Tibial artery (tissue), 4 donors: ENCODE measurements at regions not wholly inside any gene's neighbourhood (a gene's known extent, or its start where the extent isn't known, plus 50 kb on each side); places are given as distances from the start of the nearest gene placed in this dataset.

Experiments used
- DNase-seq, 2 donors: peaks; one replicate each; pipeline ENCODE4 v3.0.0-alpha.2; 2019
- H3K27ac ChIP-seq, 2 donors: fragments of 200-600 bp; sonication (generic) in 1 of 2; 1 replicate in 1 of 2; 2 replicates in 1 of 2; pipeline ENCODE4 v1.5.1; 2018 to 2019; ENCODE audit warnings: mild to moderate bottlenecking in 1 of 2
- H3K27me3 ChIP-seq, 2 donors: fragments of 200-600 bp; sonication (generic) in 1 of 2; one replicate each; pipeline versions ENCODE4 v1.5.1 to v1.6.0; 2016 to 2019
- H3K36me3 ChIP-seq, 3 donors: fragments of 200-600 bp; sonication (generic) in 2 of 3; one replicate each; pipeline ENCODE4 v1.5.1; 2016 to 2019; ENCODE audit warnings: mild to moderate bottlenecking in 2 of 3
- H3K4me1 ChIP-seq, 4 donors: fragments of 200-600 bp; sonication (generic) in 2 of 4; 1 replicate in 3 of 4; 2 replicates in 1 of 4; pipeline ENCODE4 v1.5.1; 2016 to 2019
- H3K4me3 ChIP-seq, 2 donors: fragments of 200-600 bp; sonication (generic) in 1 of 2; 1 replicate in 1 of 2; 2 replicates in 1 of 2; pipeline ENCODE4 v1.5.1; 2018 to 2019; ENCODE audit warnings: mild to moderate bottlenecking in 2 of 2
- H3K9me3 ChIP-seq, 3 donors: fragments of 200-600 bp; sonication (generic) in 1 of 3; one replicate each; pipeline ENCODE4 v1.5.1; 2016 to 2019
- intact Hi-C: fragments of 100-400 bp; cut with DNase I; formaldehyde crosslinking; loops from one replicate; pipeline ENCODE4 v1.15.0; 2023; ENCODE audit warnings: low total_unique reads
- TF ChIP-seq, protein P1 (sequence below), 2 experiments: fragments of 200-600 bp in 1 of 2; fragments of 450-650 bp in 1 of 2; IDR thresholded peaks; one replicate each; pipeline ENCODE4 v1.5.1; 2017 to 2019; ENCODE audit warnings: antibody characterized with exemption in 2 of 2, mild to moderate bottlenecking in 1 of 2, moderate library complexity in 1 of 2

DNA sequence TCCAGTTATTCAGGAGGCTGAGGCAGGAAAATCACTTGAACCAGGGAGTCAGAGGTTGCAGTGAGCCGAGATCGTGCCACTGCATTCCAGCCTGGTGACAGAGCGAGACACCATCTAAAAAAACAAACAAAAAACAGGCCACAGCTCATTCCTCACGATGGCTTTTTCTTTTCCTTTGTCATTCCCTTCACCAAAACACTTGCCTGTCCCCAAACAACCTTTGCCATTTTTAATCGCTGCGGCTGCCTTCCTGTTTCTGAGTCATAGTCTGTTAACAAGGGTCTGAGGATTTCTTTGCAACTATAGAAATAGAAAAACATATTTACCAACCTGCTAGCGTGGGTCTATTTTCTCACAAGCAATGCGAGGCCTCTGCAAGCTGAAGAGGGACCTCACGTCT is 123.0 kb upstream of the FSTL4 start:
- Histone ChIP-seq H3K9me3 (no peaks in the 10 kb centered on the region), H3K36me3 (no peaks in the 10 kb centered on the region), H3K27ac (peak overlapping the region in 1 of 2 donors; percentile 48), H3K4me1 (peaks cover 0 to 14% (median 3%) of the 10 kb centered on the region in 4 donors), H3K4me3 (no peak overlapping the region), H3K27me3 (no peaks in the 10 kb centered on the region)
- intact Hi-C loops = no loop called here
- TF ChIP-seq, protein P1, sequence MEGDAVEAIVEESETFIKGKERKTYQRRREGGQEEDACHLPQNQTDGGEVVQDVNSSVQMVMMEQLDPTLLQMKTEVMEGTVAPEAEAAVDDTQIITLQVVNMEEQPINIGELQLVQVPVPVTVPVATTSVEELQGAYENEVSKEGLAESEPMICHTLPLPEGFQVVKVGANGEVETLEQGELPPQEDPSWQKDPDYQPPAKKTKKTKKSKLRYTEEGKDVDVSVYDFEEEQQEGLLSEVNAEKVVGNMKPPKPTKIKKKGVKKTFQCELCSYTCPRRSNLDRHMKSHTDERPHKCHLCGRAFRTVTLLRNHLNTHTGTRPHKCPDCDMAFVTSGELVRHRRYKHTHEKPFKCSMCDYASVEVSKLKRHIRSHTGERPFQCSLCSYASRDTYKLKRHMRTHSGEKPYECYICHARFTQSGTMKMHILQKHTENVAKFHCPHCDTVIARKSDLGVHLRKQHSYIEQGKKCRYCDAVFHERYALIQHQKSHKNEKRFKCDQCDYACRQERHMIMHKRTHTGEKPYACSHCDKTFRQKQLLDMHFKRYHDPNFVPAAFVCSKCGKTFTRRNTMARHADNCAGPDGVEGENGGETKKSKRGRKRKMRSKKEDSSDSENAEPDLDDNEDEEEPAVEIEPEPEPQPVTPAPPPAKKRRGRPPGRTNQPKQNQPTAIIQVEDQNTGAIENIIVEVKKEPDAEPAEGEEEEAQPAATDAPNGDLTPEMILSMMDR (IDR thresholded peaks at IDR 0.05) = no peak
- DNase-seq = no peak

DNA sequence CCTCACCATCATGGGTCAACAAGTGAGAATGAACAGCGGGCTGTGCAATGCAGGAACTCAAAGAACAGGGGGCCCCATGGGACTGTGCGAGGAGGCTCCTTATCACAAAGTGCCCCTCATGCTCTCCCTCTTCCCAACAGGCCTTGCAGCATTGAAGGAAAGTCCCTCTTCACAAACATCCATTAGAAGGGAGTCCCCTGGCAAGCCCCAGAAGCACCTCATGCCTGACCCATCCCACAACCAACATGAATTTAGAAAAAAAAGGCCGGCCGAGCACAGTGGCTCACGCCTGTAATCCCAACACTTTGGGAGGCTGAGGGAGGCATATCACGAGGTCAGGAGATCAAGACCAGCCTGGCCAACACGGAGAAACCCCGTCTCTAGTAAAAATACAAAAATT is 122.6 kb upstream of the FSTL4 start:
- intact Hi-C loops = no loop called here
- TF ChIP-seq, protein P1 (IDR thresholded peaks at IDR 0.05) = no peak
- Histone ChIP-seq H3K27me3 (no peaks in the 10 kb centered on the region), H3K9me3 (no peaks in the 10 kb centered on the region), H3K27ac (peak overlapping the region in 1 of 2 donors; percentile 48), H3K4me3 (no peak overlapping the region), H3K4me1 (peaks cover 0 to 14% (median 3%) of the 10 kb centered on the region in 4 donors), H3K36me3 (no peaks in the 10 kb centered on the region)
- DNase-seq = no peak

DNA sequence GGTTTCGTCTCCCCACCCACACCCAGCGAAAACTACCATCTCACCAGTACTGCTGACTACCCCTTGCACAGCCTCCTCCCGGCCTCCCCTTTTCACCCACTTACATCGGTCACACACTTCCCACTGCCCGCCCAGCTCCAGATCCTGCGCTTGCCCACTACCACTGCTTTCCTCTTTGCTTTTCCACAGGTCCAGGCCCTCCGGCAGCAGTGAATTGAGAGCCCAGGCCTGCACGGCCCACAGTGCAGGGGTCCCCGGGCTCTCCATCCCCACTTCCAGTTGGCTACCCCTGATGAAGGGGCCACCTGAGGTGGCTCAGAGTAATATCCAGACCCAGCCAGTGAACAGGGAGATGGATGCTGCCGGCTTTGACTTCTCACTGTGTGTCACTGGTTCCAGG is 120.2 kb upstream of the FSTL4 start:
- Histone ChIP-seq H3K4me1 (peaks cover 0 to 14% (median 3%) of the 10 kb centered on the region in 4 donors), H3K9me3 (no peaks in the 10 kb centered on the region), H3K4me3 (no peak overlapping the region), H3K36me3 (no peaks in the 10 kb centered on the region), H3K27me3 (no peaks in the 10 kb centered on the region), H3K27ac (no peak overlapping the region)
- no peak for DNase-seq
- TF ChIP-seq, protein P1 (IDR thresholded peaks at IDR 0.05) = no peak
- intact Hi-C loops = no loop called here

DNA sequence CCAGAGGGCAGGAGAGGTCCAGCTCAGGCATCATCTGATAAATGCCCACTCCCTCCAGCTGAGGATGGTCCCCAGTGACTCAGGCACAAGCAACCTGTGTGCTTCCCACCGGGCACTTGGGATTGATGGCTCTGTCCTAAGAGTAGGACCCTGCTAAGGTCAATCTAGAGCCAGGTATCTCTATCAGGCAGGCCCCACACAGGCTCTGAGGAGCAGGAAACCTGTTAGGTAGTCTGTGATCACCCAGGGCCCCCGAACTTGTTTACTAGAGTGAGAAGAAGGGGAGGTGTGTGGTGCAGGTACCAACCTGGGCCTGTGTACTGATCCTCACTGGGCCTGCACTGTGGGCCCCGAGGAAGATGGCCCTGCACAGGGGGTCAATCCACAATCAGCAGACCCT is 119.6 kb upstream of the FSTL4 start:
- intact Hi-C loops = no loop called here
- H3K4me1 ChIP-seq = peaks cover 0 to 14% (median 3%) of the 10 kb centered on the region in 4 donors
- no peak for DNase-seq
- H3K27me3 ChIP-seq = no peaks in the 10 kb centered on the region
- H3K4me3 ChIP-seq = no peak overlapping the region
- no peaks in the 10 kb centered on the region for H3K36me3 ChIP-seq
- no peaks in the 10 kb centered on the region for H3K9me3 ChIP-seq
- H3K27ac ChIP-seq = no peak overlapping the region
- TF ChIP-seq, protein P1 (IDR thresholded peaks at IDR 0.05) = no peak

DNA sequence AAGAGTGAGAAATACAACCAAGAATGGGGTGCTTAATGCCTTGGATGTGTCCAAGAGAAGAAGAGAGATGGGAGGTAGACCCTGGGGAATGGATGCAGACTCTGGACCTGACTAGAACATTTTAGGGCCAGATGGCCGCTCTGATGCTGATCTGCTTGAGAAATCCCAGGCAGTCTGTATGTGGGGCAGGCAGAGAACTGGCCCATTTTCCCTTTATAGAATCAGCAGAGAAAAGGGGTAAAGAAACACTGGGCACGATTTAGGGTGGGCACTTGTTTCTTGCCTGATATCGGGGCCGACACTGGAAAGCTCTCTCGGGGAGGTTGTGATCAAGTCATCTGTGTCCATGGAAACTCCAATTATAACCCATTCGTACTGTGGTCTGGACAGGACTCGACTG is 118.5 kb upstream of the FSTL4 start:
- peaks cover 0 to 12% (median 3%) of the 10 kb centered on the region in 4 donors for H3K4me1 ChIP-seq
- H3K9me3 ChIP-seq = no peaks in the 10 kb centered on the region
- no peak overlapping the region for H3K27ac ChIP-seq
- intact Hi-C loops = no loop called here
- H3K27me3 ChIP-seq = no peaks in the 10 kb centered on the region
- TF ChIP-seq, protein P1 (IDR thresholded peaks at IDR 0.05) = no peak
- no peak for DNase-seq
- H3K4me3 ChIP-seq = no peak overlapping the region
- no peaks in the 10 kb centered on the region for H3K36me3 ChIP-seq

DNA sequence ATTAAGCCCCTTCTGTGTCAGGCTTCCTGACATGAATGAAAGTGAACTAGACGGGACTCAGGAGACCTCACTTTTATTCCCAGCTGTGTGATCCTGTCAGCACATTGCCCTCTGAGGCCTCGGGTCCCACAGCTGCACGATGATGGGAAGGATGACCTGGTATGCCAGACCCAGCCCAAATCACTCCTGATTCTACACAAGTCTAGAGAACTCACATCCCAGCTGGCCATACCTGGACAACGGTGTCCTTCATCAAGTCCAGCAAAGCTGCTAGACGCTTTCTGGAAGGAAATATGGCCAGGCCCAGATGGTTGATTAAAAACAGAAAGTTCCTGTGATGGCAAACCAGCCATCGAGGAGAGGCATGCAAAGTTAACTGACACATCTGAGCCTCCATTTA is 118.0 kb upstream of the FSTL4 start:
- no peak for DNase-seq
- no peak overlapping the region for H3K4me3 ChIP-seq
- H3K27me3 ChIP-seq = no peaks in the 10 kb centered on the region
- TF ChIP-seq, protein P1 (IDR thresholded peaks at IDR 0.05) = no peak
- peaks cover 0 to 7% (median 2%) of the 10 kb centered on the region in 4 donors for H3K4me1 ChIP-seq
- H3K27ac ChIP-seq = no peak overlapping the region
- no peaks in the 10 kb centered on the region for H3K9me3 ChIP-seq
- intact Hi-C loops = no loop called here
- H3K36me3 ChIP-seq = no peaks in the 10 kb centered on the region
